ENCODE measurements at regions not wholly inside any gene's neighbourhood (a gene's known extent, or its start where the extent isn't known, plus 50 kb on each side); places are given as distances from the start of the nearest gene placed in this dataset.

- no peak overlapping the region for H2AFZ ChIP-seq (ENCODE audit: insufficient read depth, low read depth, low read length, poor library complexity, severe bottlenecking)
- H3K27me3 ChIP-seq (replicated peaks in 1 of 4; ENCODE audit: control extremely low read depth in 1 of 4, control insufficient read depth in 3 of 4, insufficient read depth in 4 of 4, low read length in 3 of 4), result peaks cover 0 to 12% (median 0%) of the 10 kb centered on the region in 4 experiments
- H3K4me2 ChIP-seq (replicated peaks; ENCODE audit: low read depth, low read length, poor library complexity, severe bottlenecking), result no peak overlapping the region
- no peaks in the 10 kb centered on the region for H3K4me1 ChIP-seq (ENCODE audit: control insufficient read depth in 2 of 2, insufficient read depth in 2 of 2, low read length in 2 of 2)
- Mint-ChIP-seq H3K27ac (no peak overlapping the region), H3K4me3 (no peak overlapping the region), H3K4me1 (no peaks in the 10 kb centered on the region), H3K27me3 (peaks cover 24% of the 10 kb centered on the region), H3K9me3 (ENCODE audit: insufficient read depth) (no peaks in the 10 kb centered on the region)
- 72% methylated on average over 34 of the region's 42 CpGs for WGBS (ENCODE audit: insufficient coverage)
- intact Hi-C loops (cut with micrococcal nuclease), result no loop called here
- no peaks in the 10 kb centered on the region for H3K79me2 ChIP-seq (ENCODE audit: control insufficient read depth, insufficient read depth, low read length)
- H3K4me3 ChIP-seq (ENCODE audit: control extremely low read depth in 1 of 5, extremely low read depth in 1 of 5, insufficient read depth in 1 of 5, low read depth in 2 of 5, low read length in 4 of 5), result no peak overlapping the region
- ChIA-PET POLR2A (no interaction called here), CTCF (no interaction called here)
- DNase-seq (no peak), ATAC-seq (ENCODE audit: low read depth) (no peak)
- TF ChIP-seq EZH2 (IDR thresholded peaks at IDR 0.05; ENCODE audit: borderline replicate concordance, insufficient read depth, low read depth, low read length, poor library complexity, severe bottlenecking) (no peak), CTCF (IDR thresholded peaks at IDR 0.05) (no peak)
- H3K9ac ChIP-seq (ENCODE audit: low read length), result no peak overlapping the region
- no peak overlapping the region for H3K27ac ChIP-seq (ENCODE audit: low read length in 2 of 2)
- H4K20me1 ChIP-seq (ENCODE audit: control insufficient read depth, insufficient read depth, low read length, poor library complexity, severe bottlenecking), result no peaks in the 10 kb centered on the region
- no peaks in the 10 kb centered on the region for H3K36me3 ChIP-seq (replicated peaks in 1 of 2; ENCODE audit: control extremely low read depth in 1 of 2, control insufficient read depth in 1 of 2, extremely low read depth in 1 of 2, insufficient read depth in 2 of 2, low read length in 1 of 2)
- H3K9me3 ChIP-seq (ENCODE audit: control extremely low read depth in 1 of 3, control insufficient read depth in 2 of 3, insufficient read depth in 1 of 3, low read length in 2 of 3), result peaks cover 0 to 15% (median 0%) of the 10 kb centered on the region in 3 donors
Measured at GRCh38 chr20:63064745-63065711, 58.3 kb upstream of the BHLHE23 start.

GRCh38 chr20:63064310-63064709 lies 57.5 kb upstream of the BHLHE23 start:
- Mint-ChIP-seq H3K4me3 (no peak overlapping the region), H3K27ac (no peak overlapping the region), H3K4me1 (no peaks in the 10 kb centered on the region), H3K27me3 (peaks cover 26% of the 10 kb centered on the region), H3K9me3 (ENCODE audit: insufficient read depth) (no peaks in the 10 kb centered on the region)
- H3K36me3 ChIP-seq (replicated peaks in 1 of 2; ENCODE audit: control extremely low read depth in 1 of 2, control insufficient read depth in 1 of 2, extremely low read depth in 1 of 2, insufficient read depth in 2 of 2, low read length in 1 of 2), result no peaks in the 10 kb centered on the region
- POLR2A ChIA-PET, result no interaction called here
- no peaks in the 10 kb centered on the region for H4K20me1 ChIP-seq (ENCODE audit: control insufficient read depth, insufficient read depth, low read length, poor library complexity, severe bottlenecking)
- H3K79me2 ChIP-seq (ENCODE audit: control insufficient read depth, insufficient read depth, low read length), result no peaks in the 10 kb centered on the region
- H3K4me2 ChIP-seq (replicated peaks; ENCODE audit: low read depth, low read length, poor library complexity, severe bottlenecking), result no peak overlapping the region
- WGBS (ENCODE audit: insufficient coverage), result 86% methylated on average over 18 of the region's 18 CpGs
- ATAC-seq (ENCODE audit: low read depth) (no peak), DNase-seq (no peak)
- CTCF ChIA-PET, result no interaction called here
- TF ChIP-seq EZH2 (IDR thresholded peaks at IDR 0.05; ENCODE audit: borderline replicate concordance, insufficient read depth, low read depth, low read length, poor library complexity, severe bottlenecking), result no peak
- H2AFZ ChIP-seq (ENCODE audit: insufficient read depth, low read depth, low read length, poor library complexity, severe bottlenecking), result no peak overlapping the region
- no peak overlapping the region for H3K27ac ChIP-seq (ENCODE audit: low read length in 2 of 2)
- no peak overlapping the region for H3K4me3 ChIP-seq (ENCODE audit: control extremely low read depth in 1 of 5, extremely low read depth in 1 of 5, insufficient read depth in 1 of 5, low read depth in 2 of 5, low read length in 4 of 5)
- H3K4me1 ChIP-seq (ENCODE audit: control insufficient read depth in 2 of 2, insufficient read depth in 2 of 2, low read length in 2 of 2), result no peaks in the 10 kb centered on the region
- peaks cover 0 to 12% (median 0%) of the 10 kb centered on the region in 3 donors for H3K9me3 ChIP-seq (ENCODE audit: control extremely low read depth in 1 of 3, control insufficient read depth in 2 of 3, insufficient read depth in 1 of 3, low read length in 2 of 3)
- no peak overlapping the region for H3K9ac ChIP-seq (ENCODE audit: low read length)
- intact Hi-C loops (cut with micrococcal nuclease), result no loop called here
- H3K27me3 ChIP-seq (replicated peaks in 1 of 4; ENCODE audit: control extremely low read depth in 1 of 4, control insufficient read depth in 3 of 4, insufficient read depth in 4 of 4, low read length in 3 of 4), result peaks cover 0 to 15% (median 0%) of the 10 kb centered on the region in 4 experiments

Data from B cell (primary cell).